ENCODE measurements at regions not wholly inside any gene's neighbourhood (a gene's known extent, or its start where the extent isn't known, plus 50 kb on each side); places are given as distances from the start of the nearest gene placed in this dataset.
"Not testable (repeated sequence)": the region's sequence is repeated elsewhere in the genome, so short reads cannot be mapped to it uniquely, and the experiment has no call there.

DNA sequence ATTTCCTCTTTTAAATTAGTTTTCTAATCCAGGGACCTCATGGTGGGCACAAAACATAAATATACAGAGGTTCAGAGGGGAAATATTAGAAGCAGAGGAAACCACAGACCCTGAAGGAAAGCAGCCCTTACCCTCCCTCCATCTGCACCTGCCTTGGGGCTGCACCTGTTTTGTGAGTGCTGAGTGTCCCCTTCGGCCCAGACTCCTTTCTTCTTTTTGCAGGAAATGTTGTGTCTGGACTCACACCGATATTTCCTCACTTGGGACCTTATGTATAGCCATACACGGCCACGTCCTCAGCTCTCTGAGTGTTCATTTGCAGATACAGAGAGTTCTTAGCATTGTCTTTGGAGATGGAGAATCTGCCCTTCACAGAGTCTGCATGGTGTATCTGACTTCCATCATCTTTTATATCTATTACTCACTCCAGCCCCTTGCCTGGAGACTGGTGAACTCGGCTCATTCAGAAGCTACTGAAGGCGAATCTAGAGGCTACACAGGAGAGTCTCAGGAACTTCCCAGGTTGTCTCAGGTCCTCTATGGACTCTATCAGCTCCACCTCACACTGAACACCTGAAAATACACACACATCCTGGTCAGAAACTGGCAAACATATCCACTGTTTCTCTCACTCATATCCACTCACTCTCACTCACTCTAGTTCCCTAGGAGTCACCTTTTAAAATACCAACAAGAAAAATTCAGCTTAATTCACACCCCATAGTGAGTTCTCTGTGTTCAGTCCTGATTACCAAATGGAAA is 829.7 kb downstream of the TMEM121 start:
- TF ChIP-seq, protein P1, sequence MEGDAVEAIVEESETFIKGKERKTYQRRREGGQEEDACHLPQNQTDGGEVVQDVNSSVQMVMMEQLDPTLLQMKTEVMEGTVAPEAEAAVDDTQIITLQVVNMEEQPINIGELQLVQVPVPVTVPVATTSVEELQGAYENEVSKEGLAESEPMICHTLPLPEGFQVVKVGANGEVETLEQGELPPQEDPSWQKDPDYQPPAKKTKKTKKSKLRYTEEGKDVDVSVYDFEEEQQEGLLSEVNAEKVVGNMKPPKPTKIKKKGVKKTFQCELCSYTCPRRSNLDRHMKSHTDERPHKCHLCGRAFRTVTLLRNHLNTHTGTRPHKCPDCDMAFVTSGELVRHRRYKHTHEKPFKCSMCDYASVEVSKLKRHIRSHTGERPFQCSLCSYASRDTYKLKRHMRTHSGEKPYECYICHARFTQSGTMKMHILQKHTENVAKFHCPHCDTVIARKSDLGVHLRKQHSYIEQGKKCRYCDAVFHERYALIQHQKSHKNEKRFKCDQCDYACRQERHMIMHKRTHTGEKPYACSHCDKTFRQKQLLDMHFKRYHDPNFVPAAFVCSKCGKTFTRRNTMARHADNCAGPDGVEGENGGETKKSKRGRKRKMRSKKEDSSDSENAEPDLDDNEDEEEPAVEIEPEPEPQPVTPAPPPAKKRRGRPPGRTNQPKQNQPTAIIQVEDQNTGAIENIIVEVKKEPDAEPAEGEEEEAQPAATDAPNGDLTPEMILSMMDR (IDR thresholded peaks at IDR 0.05; ENCODE audit: insufficient read depth, low read depth, low read length) = not testable (repeated sequence)
- TF ChIP-seq EZH2 (IDR thresholded peaks at IDR 0.05; ENCODE audit: insufficient read depth, low read length) = not testable (repeated sequence)
